ENCODE measurements at regions not wholly inside any gene's neighbourhood (a gene's known extent, or its start where the extent isn't known, plus 50 kb on each side); places are given as distances from the start of the nearest gene placed in this dataset.
A peak's percentile ranks its signal among the peaks of the same experiment; 100 is the strongest.
"Not testable (repeated sequence)": the region's sequence is repeated elsewhere in the genome, so short reads cannot be mapped to it uniquely, and the experiment has no call there.

GRCh38 chr7:1620176-1620575, 49.9 kb upstream of the ELFN1 start:
- H3K27me3 Mint-ChIP-seq (ENCODE audit: low read depth, poor library complexity); DNase-seq; H3K4me3 Mint-ChIP-seq; H3K27ac Mint-ChIP-seq; H3K9me3 Mint-ChIP-seq; H3K36me3 Mint-ChIP-seq (ENCODE audit: low read depth): not testable (repeated sequence)
- H3K4me1 Mint-ChIP-seq, result peaks cover 11% of the 10 kb centered on the region

GRCh38 chr7:1619152-1620079, 49.6 kb upstream of the PSMG3 start:
- Mint-ChIP-seq H3K36me3 (ENCODE audit: low read depth) (no peaks in the 10 kb centered on the region), H3K9me3 (peaks cover 16% of the 10 kb centered on the region), H3K4me3 (no peak overlapping the region), H3K27me3 (ENCODE audit: low read depth, poor library complexity) (peaks cover 14% of the 10 kb centered on the region), H3K27ac (peak overlapping the region; percentile 78), H3K4me1 (peaks cover 11% of the 10 kb centered on the region)
- TF ChIP-seq CTCF (IDR thresholded peaks at IDR 0.05), result no peak
- DNase-seq, result no peak
